Skin epidermis (tissue), 12 donors: ENCODE measurements at regions not wholly inside any gene's neighbourhood (a gene's known extent, or its start where the extent isn't known, plus 50 kb on each side); places are given as distances from the start of the nearest gene placed in this dataset.
A peak's percentile ranks its signal among the peaks of the same experiment; 100 is the strongest.

Source experiments
- H3K27ac ChIP-seq, 21 experiments: fragments of 200-600 bp; sonication (generic) in 11 of 21; one replicate each; pipeline ENCODE4 v1.5.0; 2020; ENCODE audit warnings: mild to moderate bottlenecking in 3 of 21, inconsistent platforms in 2 of 21, moderate library complexity in 2 of 21
- H3K4me3 ChIP-seq, 7 experiments: fragments of 200-600 bp; sonication (generic) in 2 of 7; one replicate each; pipeline ENCODE4 v1.5.0; 2020; ENCODE audit warnings: inconsistent platforms in 2 of 7, mild to moderate bottlenecking in 2 of 7, moderate library complexity in 1 of 7

DNA sequence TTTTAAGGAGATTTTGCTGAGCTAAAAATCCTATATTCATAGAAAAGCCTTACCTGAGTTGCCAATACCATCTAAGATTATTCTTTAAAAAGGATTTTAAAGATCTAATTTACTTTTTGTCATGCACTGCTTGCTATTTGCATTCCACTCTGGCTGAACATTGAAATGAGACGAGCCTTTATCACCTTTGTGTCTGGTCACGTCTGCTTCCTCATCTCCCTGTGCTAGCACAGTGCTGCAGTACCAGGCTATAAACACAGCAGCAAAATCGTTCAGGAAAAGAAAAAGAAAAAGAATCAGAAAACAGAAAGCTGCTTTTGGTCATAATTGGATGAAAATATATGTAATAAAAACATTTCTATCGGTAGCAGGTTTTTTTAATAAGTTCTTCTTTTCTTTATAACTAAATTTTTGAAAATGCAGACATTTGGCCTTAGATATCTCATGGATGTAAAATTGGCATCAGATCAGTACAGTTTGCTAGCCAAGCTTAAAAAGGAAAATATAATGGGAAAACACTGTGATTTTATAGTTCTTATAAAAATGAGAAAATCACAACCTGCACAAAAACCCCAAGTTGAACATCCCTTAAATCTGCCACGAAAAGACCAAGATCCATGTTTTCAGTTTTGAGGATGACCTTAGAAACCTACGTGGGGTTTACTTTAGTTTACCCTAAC is 735.7 kb upstream of the CXADR start:
- Histone ChIP-seq H3K4me3 (no peak overlapping the region), H3K27ac (no peak overlapping the region)

DNA sequence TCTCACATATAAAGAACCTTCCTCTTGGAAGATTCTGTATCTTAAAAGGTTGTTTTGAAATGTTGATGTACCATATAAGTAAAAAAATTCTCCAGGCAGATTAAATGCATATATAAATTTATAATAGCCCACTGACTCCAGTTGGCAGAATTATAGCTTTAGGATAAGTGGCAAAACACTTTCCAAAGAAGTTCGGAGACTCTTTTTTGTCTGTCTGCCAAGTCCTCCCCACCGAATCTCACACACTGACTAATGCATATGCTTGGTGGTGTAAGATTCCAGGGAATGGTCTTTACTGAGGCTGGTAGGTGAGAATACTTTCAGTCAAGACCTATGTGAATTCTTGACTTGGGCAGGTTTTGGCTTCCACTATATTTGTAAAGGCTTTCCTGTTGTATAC is 724.3 kb upstream of the CXADR start:
- no peak overlapping the region for H3K27ac ChIP-seq
- no peak overlapping the region for H3K4me3 ChIP-seq

DNA sequence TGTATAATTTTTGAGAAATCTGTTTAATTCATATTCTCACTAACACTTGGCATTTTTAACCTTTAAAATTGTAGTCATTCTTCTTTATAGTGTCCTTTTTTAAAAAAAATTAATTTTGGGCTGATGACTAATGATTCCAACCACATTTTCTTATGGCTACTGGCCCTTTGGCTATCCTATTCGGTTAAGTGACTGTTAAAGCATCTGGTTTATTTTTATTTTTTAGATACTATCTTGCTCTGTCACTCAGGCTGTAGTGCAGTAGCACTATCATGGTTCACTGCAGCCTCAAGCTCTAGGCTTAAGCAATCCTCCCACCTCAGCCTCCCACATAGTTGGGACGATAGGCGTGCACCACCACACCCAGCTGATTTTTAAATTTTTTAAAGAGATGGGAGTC is 723.2 kb upstream of the CXADR start:
- H3K4me3 ChIP-seq = no peak overlapping the region

DNA sequence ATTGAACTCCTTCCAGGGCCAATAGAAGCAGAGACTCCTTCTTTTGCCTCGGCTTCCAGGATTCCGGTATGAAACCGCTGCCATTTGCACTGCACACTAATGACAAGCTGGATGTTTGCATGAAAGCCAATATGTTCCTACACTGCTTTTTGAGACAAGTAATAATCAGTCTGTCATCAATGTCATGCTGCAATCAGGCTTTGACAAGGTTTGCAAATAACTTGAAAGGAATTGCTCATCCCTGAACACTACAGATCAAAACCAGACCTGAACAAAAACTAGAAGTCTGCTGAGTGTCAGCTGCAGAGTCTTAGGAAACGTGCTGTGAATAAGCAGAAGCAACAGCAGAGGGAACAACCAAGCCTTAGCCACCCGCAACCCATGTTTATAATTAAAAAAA is 720.7 kb upstream of the CXADR start:
- no peak overlapping the region for H3K4me3 ChIP-seq
- H3K27ac ChIP-seq = no peak overlapping the region

More for the DNA sequence above, 723.2 kb upstream of the CXADR start:
- H3K27ac ChIP-seq = no peak overlapping the region

DNA sequence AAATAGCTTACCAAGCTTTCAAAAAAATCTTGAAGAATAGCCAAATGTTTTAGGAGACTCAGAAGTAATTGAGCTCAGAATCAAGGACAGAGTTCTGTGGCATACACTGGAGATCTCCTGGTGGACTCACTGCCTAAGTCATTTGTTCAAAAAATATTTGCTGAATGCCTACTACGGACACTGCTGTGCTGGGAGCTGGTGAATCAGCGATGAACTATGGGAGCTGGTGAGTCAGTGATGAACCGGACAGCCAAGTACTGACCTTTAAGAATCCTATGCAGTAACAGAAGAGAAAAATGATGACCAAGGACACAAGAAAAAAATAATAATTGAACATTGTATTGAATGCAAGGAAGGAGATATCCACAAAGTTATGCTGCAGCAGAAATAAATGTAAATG is 717.9 kb upstream of the CXADR start:
- Histone ChIP-seq H3K4me3 (no peak overlapping the region), H3K27ac (no peak overlapping the region)

DNA sequence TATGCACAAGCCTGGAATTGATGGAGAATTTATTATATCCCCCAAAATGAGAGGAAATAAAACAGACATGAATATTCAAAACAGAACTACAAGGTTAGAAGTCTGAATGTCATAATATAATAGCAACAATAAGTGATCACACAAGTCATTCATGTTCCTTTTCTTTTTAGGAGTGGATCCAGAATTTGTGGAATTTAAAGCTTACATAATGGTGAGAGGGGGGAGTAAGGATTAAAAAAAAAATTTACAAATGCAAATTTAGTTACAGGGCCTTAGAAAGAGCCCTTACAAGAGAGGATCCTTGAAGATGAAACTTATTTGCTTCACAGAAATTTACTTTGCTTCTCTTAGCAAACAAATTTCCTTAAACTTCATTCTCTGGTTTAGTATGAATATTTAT is 716.1 kb upstream of the CXADR start:
- H3K27ac ChIP-seq = no peak overlapping the region
- H3K4me3 ChIP-seq = no peak overlapping the region

DNA sequence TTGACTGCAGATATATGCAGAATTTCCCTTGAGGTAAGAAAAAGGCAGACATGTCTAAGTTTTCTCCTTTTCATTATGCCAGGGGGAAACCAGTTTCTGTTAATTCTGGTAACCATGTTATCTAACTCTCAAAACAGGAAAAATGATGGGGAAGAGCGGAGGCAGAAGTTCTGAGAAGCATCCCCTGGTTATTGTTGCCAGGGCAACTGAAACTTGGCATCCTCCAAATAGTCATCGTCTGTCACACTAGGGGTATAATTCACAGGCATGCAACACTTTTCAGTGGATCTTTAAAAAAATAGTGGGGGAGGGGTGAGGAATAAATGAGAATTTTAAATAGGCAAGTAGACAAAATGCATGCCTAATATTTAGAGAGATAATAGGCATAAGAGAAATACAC is 715.3 kb upstream of the CXADR start:
- Histone ChIP-seq H3K4me3 (no peak overlapping the region), H3K27ac (no peak overlapping the region)

DNA sequence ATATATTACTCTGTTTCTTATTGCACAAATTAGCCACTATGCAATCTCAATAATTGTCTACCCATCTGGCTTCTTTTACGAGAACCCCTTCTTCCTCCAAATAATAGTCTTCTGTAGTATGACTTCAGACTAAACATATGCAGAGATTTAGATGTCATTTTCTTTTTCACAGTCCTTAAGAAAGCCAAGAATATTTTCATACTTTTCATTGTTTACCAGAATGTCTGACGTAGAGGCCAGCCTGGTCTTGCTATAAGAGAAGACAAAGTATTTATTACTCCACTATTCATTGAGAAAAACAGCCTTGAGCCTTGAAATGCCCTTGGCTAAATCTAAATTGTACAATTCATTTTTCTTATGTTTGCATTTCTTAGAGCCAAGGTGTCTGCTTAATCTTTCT is 714.9 kb upstream of the CXADR start:
- H3K27ac ChIP-seq = no peak overlapping the region
- no peak overlapping the region for H3K4me3 ChIP-seq

DNA sequence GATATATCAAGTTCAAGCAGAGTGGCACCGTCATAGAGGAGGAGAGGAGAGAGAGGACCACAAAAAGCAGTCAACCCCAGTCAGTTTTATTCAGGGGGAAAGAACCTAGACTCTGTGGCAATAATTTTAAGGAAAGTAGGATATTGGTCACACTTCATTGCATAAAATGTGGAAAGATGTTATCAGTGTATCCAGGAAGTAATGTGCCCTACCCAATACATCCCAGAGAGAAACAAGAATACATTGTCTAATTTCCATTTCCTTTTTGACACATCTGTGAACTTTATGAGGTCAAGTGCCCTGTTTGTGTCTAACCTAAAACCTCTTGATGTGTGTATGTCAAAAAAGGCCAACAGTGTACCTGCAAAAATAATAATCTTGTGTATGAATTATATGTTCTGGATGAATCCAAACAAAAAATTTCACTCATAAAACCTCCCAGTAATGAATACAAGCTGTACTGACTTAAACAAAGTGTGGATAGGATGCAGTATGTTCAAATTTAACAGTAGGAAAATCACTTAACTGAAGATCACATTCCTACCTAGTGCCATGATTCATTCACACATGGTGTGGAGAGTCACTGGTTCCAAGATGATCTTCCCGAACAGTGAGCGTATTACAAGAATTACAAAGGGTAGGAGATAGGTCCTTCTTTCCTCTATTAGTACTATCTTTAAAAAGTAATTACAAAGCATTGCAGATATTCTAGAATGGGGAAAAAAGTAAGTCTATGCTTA is 712.1 kb upstream of the CXADR start:
- H3K27ac ChIP-seq = no peak overlapping the region
- H3K4me3 ChIP-seq = no peak overlapping the region

DNA sequence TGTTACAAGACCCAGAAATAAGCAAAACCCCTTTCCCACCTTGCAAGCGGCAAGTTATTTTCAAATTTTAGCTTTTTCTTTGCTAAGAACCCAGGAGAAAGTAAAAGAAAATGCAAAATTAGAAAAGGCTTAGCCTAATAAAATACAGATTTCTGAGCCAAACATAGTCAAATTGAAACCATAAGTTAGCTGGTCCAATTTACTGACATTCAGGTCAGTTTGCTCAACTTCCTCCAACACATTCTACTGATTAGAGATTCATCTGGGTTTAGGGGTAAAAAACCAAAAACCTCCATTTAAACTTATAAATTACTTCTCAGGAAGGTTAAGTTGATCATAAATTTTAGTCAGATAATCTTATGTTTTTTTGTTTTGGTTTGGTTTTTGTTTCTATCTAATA is 701.8 kb upstream of the CXADR start:
- peak overlapping the region in 2 of 21 experiments; percentile 22 to 28 for H3K27ac ChIP-seq
- no peak overlapping the region for H3K4me3 ChIP-seq

DNA sequence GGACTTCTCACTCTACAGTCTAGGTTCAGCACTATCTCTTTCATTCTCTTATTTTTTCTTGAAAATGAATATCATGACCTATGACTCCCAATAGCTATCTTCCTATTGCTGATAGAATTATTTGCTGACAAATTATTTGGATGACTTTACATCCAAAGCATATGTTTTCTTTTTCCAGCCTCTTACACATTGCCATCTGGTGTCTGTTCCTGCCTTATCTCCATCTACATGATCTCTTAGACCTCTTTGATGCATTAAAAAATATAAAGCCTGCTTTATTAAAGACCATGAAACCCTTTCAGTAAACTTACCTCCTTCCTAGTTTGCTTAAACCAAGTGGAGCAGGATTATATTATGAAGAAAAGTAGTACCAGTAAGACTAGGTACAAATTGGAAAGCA is 700.9 kb upstream of the CXADR start:
- no peak overlapping the region for H3K4me3 ChIP-seq
- no peak overlapping the region for H3K27ac ChIP-seq

DNA sequence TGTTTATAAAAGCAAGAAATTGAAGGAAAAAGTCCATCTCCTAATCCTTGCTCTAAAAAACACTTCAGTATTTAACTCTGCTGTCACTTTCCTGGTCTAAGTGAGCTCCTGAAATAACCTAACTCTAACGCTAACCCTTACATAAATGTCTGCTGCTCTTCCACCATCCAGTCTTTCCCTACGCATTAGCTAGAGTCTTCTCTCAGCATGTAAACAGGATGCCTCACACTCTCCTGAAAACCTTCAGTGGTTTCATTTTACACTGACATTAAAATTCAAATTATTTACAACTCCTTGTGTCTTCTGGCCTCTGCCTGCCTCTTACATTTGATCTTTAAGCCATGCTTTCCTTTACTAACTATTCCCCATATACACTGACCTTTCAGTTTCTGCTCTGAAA is 697.6 kb upstream of the CXADR start:
- no peak overlapping the region for H3K4me3 ChIP-seq

DNA sequence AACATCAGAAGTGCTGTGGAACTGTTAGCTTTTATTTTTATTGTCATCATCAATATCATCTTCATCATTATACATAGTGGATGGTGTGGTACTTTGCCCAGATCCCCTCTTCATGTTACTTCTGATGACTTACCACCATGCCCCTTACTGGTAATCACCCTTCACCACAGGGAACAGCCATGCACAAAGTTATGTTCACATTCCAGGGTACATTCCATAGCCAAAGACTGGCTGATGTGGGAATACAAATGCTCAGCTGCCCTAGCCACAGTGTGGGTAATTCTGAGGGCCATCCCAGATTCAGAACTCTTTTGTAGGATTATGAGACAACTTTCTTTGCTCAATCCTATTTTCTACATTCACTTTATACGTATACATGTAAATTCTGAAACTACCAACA is 691.3 kb upstream of the CXADR start:
- H3K27ac ChIP-seq = no peak overlapping the region
- H3K4me3 ChIP-seq = no peak overlapping the region

More for the DNA sequence above, 697.6 kb upstream of the CXADR start:
- no peak overlapping the region for H3K27ac ChIP-seq

DNA sequence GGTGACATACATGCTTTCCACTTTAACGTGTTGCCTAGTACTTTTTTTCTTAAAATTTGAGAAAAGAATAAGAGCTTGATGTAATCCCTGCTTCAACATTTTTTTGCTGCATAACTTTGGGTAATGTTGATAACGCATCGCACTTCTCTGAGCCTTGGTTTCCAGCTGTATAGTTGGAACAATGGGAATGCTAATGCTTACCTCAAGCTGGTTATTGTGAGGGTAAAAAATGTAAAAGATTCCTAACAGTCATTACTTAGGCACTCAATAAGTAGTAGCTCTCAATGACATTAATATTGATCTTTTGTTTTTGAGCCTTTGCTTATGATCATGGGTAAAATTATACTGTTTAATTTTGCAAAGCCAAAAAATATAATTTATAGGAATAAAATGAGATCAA is 683.3 kb upstream of the CXADR start:
- no peak overlapping the region for H3K27ac ChIP-seq
- no peak overlapping the region for H3K4me3 ChIP-seq

DNA sequence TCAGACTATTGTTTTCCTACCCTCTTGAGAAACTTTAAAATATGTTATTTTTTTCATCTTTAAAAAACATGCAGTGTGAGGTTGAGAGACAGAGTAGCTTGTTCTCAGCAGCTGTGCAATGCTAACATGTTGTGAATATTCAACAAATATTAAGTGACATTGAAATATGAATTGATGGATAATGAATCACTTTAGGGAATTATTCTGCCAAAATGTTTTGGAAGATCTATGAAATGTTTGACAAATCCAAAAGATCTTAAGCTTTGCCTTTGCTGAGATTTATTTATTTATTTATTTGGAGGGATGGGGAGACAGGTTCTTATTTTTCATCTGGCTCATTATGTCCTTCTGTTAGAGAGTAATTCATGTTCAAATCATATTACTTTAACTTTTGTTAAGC is 680.1 kb upstream of the CXADR start:
- no peak overlapping the region for H3K4me3 ChIP-seq
- H3K27ac ChIP-seq = no peak overlapping the region

DNA sequence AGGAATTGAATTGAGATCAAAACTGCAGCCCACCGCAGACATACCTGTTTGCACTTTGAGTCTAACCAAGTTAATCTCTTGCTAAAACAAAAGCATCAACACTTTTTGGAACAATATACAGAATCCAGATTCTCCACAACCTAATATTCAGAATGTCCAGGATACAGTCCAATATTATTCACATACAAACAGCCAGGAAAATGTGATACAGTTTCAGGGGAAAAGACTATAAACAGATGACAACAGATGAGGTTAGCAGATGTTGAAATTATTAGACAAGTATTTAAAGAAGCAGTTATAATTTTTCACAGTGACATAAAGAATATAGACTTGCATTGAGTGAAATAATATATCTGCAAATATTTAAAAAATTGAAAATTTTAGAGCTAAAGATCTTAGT is 678.1 kb upstream of the CXADR start:
- Histone ChIP-seq H3K27ac (no peak overlapping the region), H3K4me3 (no peak overlapping the region)

DNA sequence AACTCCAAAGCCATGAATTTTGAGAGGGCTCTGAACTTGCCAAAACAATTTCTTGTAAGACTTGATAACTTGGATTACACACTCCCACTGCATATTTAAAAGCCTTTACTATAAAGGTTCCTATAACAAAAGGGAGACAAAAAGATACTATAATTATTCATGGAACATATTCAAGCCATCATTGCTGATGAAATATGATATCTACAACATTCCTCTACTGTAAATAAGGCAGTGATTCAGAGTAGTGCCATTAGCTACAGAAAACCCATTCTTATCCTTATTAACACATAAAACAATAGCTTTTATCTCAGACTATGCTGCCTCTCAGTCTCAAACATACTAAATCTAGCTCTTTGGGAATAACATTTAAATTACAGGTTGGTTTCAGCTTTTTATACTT is 675.5 kb upstream of the CXADR start:
- Histone ChIP-seq H3K27ac (peak overlapping the region in 1 of 21 experiments; percentile 40), H3K4me3 (no peak overlapping the region)

DNA sequence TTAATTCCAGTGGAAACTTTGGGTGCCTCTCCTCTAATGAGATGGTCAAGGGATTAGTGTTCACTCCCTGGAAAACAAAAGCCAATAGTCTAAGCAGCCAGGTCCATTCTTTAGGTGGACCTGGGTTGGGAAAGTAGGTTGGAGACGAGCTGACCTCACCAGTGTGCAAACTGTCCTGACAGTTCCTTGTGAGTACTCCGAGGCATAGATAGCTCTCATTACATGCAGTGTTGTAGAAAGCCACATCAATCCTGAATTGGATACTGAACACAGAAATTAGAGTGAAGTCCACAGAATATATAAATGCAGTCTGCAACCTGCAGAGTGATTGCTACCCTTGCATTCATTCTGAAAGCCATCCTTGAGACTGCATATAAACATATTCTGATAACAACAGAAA is 675.1 kb upstream of the CXADR start:
- Histone ChIP-seq H3K4me3 (no peak overlapping the region), H3K27ac (peak overlapping the region in 1 of 21 experiments; percentile 40)

DNA sequence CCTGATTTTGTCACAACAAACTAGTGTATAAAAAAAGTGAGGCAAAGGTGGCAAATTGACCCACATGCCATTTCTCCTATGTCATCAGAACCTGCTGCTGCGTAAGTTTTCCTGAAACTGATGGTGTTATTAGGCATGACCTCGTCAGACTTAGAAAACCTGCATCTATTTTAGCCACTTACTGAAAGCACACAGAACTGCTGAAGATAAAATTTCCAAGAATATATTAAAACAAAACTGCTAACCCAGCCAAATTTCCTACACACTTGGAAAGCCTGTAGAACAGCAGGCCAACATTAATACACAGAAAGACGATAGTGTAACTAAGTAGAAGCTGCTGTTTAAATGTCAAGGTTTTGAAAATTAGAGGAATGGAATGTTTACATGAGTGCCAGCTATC is 674.5 kb upstream of the CXADR start:
- H3K27ac ChIP-seq = peak overlapping the region in 1 of 21 experiments; percentile 40
- no peak overlapping the region for H3K4me3 ChIP-seq

DNA sequence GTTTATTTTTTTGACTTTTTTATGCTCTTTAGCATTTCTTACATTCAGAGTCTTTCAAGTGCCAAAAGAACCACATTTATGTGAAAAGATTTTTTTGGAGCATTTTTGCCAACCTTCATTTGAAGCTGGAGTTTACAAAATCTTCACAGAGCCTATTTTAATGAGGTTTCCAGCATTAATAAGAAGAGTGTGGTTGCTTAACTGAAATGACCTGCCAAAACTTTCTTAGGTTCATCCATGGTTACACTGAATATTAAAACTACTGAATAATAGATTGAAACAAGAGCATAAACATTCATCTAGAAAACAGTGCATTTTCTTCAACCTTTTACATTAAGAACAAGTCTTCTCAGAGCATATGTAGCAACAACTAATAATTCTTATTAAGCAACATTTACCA is 672.3 kb upstream of the CXADR start:
- no peak overlapping the region for H3K27ac ChIP-seq
- H3K4me3 ChIP-seq = no peak overlapping the region

DNA sequence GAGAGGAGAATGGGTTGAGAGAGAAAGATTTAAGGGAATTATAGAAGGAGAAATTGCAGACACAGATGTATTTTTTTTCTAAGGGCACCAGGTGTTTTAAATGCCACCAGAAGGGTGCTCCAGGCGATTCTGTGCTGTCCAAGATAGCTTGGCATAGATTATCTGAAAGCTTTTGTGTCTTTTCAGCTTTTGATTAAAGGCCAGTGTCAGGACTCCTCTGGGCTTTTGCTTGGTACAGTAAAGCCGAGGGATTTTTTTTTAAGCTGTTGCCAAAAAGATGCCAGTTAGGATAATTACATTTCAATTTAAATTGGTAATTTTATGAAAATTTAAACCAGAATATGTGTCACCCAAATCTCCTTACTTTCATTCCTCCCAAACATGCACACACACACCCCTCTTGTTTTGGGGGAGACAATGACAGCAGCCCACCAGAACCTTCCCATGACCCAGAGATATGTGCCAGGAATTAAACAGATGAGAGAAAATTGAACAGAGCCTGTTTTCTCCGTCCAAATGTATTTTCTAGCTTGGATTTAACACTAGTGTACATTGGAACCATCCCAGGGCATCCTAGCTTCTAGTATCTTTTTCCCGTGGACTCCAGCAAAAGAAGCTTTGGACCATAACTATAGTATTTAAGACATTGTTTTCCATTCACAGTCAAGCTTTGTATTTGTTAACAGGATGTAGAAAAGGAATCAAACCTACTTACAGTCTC is 670.7 kb upstream of the CXADR start:
- no peak overlapping the region for H3K4me3 ChIP-seq

More for the DNA sequence above, 670.7 kb upstream of the CXADR start:
- H3K27ac ChIP-seq = peak overlapping the region in 3 of 21 experiments; percentile 4 to 34 (median 33)
